Cardiac muscle cell (in vitro differentiated cells and primary cell): ENCODE measurements at regions not wholly inside any gene's neighbourhood (a gene's known extent, or its start where the extent isn't known, plus 50 kb on each side); places are given as distances from the start of the nearest gene placed in this dataset.

ENCODE experiments used
- DNase-seq, 2 donors: peaks; one replicate each; pipeline versions ENCODE4 v3.0.0 to v3.0.0-alpha.2; 2010 to 2017; ENCODE audit warnings: low read depth in 1 of 2, low spot score in 1 of 2
- H3K27ac ChIP-seq: fragments of 200-600 bp; sonication (generic); 2 replicates; pipeline ENCODE4 v1.5.1; 2016
- H3K27me3 ChIP-seq: fragments of 200-600 bp; sonication (generic); 2 replicates; pipeline ENCODE4 v1.6.0; 2016; ENCODE audit warnings: control low read depth
- H3K36me3 ChIP-seq: fragments of 200-600 bp; sonication (generic); 2 replicates; pipeline ENCODE4 v1.5.1; 2016; ENCODE audit warnings: control low read depth
- H3K4me1 ChIP-seq: fragments of 200-600 bp; sonication (generic); 2 replicates; pipeline ENCODE4 v1.8.1; 2017; ENCODE audit warnings: low read depth, mild to moderate bottlenecking, mixed run types
- H3K4me3 ChIP-seq: fragments of 200-600 bp; sonication (generic); 2 replicates; pipeline ENCODE4 v1.5.1; 2016; ENCODE audit warnings: mild to moderate bottlenecking
- H3K9me3 ChIP-seq: fragments of 200-600 bp; sonication (generic); 2 replicates; pipeline ENCODE4 v1.5.1; 2017; ENCODE audit warnings: low read depth, mild to moderate bottlenecking, control low read depth
- CTCF ChIP-seq: IDR thresholded peaks from 2 replicates; pipeline ENCODE4 v1.5.1; 2012; ENCODE audit warnings: low read depth, mild to moderate bottlenecking, low read length

GRCh38 chr9:134271338-134272301, 54.6 kb upstream of the RXRA start:
- H3K4me3 ChIP-seq, result no peak overlapping the region
- TF ChIP-seq CTCF, result no peak
- no peaks in the 10 kb centered on the region for H3K36me3 ChIP-seq
- no peak for DNase-seq
- H3K9me3 ChIP-seq, result no peaks in the 10 kb centered on the region
- H3K27ac ChIP-seq, result no peak overlapping the region
- peaks cover 29% of the 10 kb centered on the region for H3K4me1 ChIP-seq
- H3K27me3 ChIP-seq, result no peaks in the 10 kb centered on the region

GRCh38 chr9:134272302-134273023, 53.8 kb upstream of the RXRA start:
- no peak for DNase-seq
- no peaks in the 10 kb centered on the region for H3K27me3 ChIP-seq

GRCh38 chr9:134273647-134274046, 52.6 kb upstream of the RXRA start:
- TF ChIP-seq CTCF, result no peak
- DNase-seq, result no peak

More at GRCh38 chr9:134272302-134273023, 53.8 kb upstream of the RXRA start:
- Histone ChIP-seq H3K36me3 (no peaks in the 10 kb centered on the region), H3K4me1 (peaks cover 30% of the 10 kb centered on the region), H3K27ac (no peak overlapping the region), H3K4me3 (no peak overlapping the region), H3K9me3 (no peaks in the 10 kb centered on the region)
- TF ChIP-seq CTCF, result no peak

GRCh38 chr9:134275375-134275774, 50.9 kb upstream of the RXRA start:
- Histone ChIP-seq H3K9me3 (no peaks in the 10 kb centered on the region), H3K36me3 (no peaks in the 10 kb centered on the region), H3K27ac (no peak overlapping the region), H3K27me3 (no peaks in the 10 kb centered on the region), H3K4me3 (no peak overlapping the region), H3K4me1 (peaks cover 20% of the 10 kb centered on the region)
- TF ChIP-seq CTCF, result no peak
- DNase-seq, result no peak

More at GRCh38 chr9:134273647-134274046, 52.6 kb upstream of the RXRA start:
- Histone ChIP-seq H3K27ac (no peak overlapping the region), H3K4me1 (peaks cover 22% of the 10 kb centered on the region), H3K9me3 (no peaks in the 10 kb centered on the region), H3K27me3 (no peaks in the 10 kb centered on the region), H3K36me3 (no peaks in the 10 kb centered on the region), H3K4me3 (no peak overlapping the region)

- Histone ChIP-seq H3K4me1 (peaks cover 27% of the 10 kb centered on the region), H3K27me3 (no peaks in the 10 kb centered on the region), H3K36me3 (no peaks in the 10 kb centered on the region), H3K27ac (peak overlapping the region; percentile 53), H3K9me3 (no peaks in the 10 kb centered on the region), H3K4me3 (no peak overlapping the region)
- DNase-seq, result peak in 1 of 2 donors; percentile 81
- no peak for TF ChIP-seq CTCF
Measured at GRCh38 chr9:134276453-134277245, 49.6 kb upstream of the RXRA start.
